ENCODE measurements at regions not wholly inside any gene's neighbourhood (a gene's known extent, or its start where the extent isn't known, plus 50 kb on each side); places are given as distances from the start of the nearest gene placed in this dataset.

DNA sequence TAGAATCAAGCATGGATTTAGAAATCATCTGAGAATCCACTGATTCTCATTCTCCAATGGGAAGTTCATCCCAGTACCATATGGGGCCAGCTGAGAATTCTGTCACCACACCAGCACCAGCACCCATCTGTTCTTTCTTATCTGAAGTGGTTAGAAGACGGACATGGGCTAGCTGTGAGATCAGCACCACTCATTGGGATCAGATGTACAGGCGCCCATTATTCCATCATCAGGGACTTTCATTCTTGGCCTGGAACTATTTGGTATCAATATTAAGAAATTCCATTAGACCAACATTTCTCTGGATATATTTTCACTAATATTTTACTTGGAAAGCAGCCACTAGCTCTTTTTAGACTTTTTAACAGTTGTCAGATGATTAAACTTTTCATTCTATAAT is 185.9 kb upstream of the LINC00305 start:
- Histone ChIP-seq H2AFZ (ENCODE audit: low read length) (no peak overlapping the region), H3K4me2 (ENCODE audit: extremely low read depth, insufficient read depth, low read length) (no peak overlapping the region), H4K20me1 (ENCODE audit: control insufficient read depth, extremely low read depth, insufficient read depth, low read length) (no peaks in the 10 kb centered on the region), H3K4me1 (ENCODE audit: control insufficient read depth, extremely low read depth, insufficient read depth, low read length) (no peaks in the 10 kb centered on the region), H3K27ac (ENCODE audit: insufficient read depth, low read length) (no peak overlapping the region), H3K79me2 (ENCODE audit: control insufficient read depth, insufficient read depth, low read length) (no peaks in the 10 kb centered on the region), H3K9me3 (ENCODE audit: control insufficient read depth, insufficient read depth, low read depth, low read length) (no peaks in the 10 kb centered on the region), H3K4me3 (replicated peaks in 1 of 4; ENCODE audit: control extremely low read depth in 1 of 4, insufficient read depth in 1 of 4, low read depth in 3 of 4, low read length in 4 of 4) (no peak overlapping the region), H3K36me3 (ENCODE audit: control insufficient read depth, insufficient read depth, low read length) (no peaks in the 10 kb centered on the region), H3K9ac (ENCODE audit: insufficient read depth, low read length) (no peak overlapping the region), H3K27me3 (ENCODE audit: control insufficient read depth, insufficient read depth, low read length) (no peaks in the 10 kb centered on the region)
- no peak for DNase-seq (ENCODE audit: low read depth in 2 of 2)
- TF ChIP-seq EZH2 (IDR thresholded peaks at IDR 0.05; ENCODE audit: low read length, missing control alignments): no peak
- TF ChIP-seq, protein P1, sequence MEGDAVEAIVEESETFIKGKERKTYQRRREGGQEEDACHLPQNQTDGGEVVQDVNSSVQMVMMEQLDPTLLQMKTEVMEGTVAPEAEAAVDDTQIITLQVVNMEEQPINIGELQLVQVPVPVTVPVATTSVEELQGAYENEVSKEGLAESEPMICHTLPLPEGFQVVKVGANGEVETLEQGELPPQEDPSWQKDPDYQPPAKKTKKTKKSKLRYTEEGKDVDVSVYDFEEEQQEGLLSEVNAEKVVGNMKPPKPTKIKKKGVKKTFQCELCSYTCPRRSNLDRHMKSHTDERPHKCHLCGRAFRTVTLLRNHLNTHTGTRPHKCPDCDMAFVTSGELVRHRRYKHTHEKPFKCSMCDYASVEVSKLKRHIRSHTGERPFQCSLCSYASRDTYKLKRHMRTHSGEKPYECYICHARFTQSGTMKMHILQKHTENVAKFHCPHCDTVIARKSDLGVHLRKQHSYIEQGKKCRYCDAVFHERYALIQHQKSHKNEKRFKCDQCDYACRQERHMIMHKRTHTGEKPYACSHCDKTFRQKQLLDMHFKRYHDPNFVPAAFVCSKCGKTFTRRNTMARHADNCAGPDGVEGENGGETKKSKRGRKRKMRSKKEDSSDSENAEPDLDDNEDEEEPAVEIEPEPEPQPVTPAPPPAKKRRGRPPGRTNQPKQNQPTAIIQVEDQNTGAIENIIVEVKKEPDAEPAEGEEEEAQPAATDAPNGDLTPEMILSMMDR (conservative IDR thresholded peaks at IDR 0.05 in 1 of 2, IDR thresholded peaks at IDR 0.05 in 1 of 2; ENCODE audit: low read depth in 1 of 2, low read length in 2 of 2): no peak

DNA sequence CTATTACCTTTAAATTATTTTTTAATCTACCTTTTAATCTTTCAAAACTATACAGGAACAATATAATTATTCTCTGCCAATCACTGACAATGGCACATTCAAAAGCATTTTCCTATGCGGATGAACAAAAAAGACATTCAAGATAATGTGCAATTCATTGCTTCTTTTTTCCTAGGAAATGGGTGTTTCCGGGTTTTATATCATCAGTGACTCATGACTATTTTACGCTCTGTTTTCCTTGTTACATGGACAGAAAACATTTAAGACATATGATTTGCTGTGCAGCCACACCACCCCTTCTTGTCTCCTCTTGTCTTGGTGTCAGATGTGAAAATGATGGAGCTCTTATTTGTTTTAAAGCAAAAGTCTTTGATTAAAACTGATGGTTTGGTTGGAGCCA is 184.7 kb upstream of the LINC00305 start:
- H3K4me1 ChIP-seq (ENCODE audit: control insufficient read depth, extremely low read depth, insufficient read depth, low read length): no peaks in the 10 kb centered on the region
- no peak overlapping the region for H3K4me3 ChIP-seq (replicated peaks in 1 of 4; ENCODE audit: control extremely low read depth in 1 of 4, insufficient read depth in 1 of 4, low read depth in 3 of 4, low read length in 4 of 4)
- no peak overlapping the region for H2AFZ ChIP-seq (ENCODE audit: low read length)
- no peak overlapping the region for H3K4me2 ChIP-seq (ENCODE audit: extremely low read depth, insufficient read depth, low read length)
- no peaks in the 10 kb centered on the region for H3K9me3 ChIP-seq (ENCODE audit: control insufficient read depth, insufficient read depth, low read depth, low read length)
- H3K9ac ChIP-seq (ENCODE audit: insufficient read depth, low read length): no peak overlapping the region
- H3K27ac ChIP-seq (ENCODE audit: insufficient read depth, low read length): no peak overlapping the region
- H3K79me2 ChIP-seq (ENCODE audit: control insufficient read depth, insufficient read depth, low read length): no peaks in the 10 kb centered on the region
- H3K36me3 ChIP-seq (ENCODE audit: control insufficient read depth, insufficient read depth, low read length): no peaks in the 10 kb centered on the region
- DNase-seq (ENCODE audit: low read depth in 2 of 2): no peak
- no peaks in the 10 kb centered on the region for H3K27me3 ChIP-seq (ENCODE audit: control insufficient read depth, insufficient read depth, low read length)
- no peak for TF ChIP-seq EZH2 (IDR thresholded peaks at IDR 0.05; ENCODE audit: low read length, missing control alignments)
- TF ChIP-seq, protein P1 (conservative IDR thresholded peaks at IDR 0.05 in 1 of 2, IDR thresholded peaks at IDR 0.05 in 1 of 2; ENCODE audit: low read depth in 1 of 2, low read length in 2 of 2): no peak
- H4K20me1 ChIP-seq (ENCODE audit: control insufficient read depth, extremely low read depth, insufficient read depth, low read length): no peaks in the 10 kb centered on the region

DNA sequence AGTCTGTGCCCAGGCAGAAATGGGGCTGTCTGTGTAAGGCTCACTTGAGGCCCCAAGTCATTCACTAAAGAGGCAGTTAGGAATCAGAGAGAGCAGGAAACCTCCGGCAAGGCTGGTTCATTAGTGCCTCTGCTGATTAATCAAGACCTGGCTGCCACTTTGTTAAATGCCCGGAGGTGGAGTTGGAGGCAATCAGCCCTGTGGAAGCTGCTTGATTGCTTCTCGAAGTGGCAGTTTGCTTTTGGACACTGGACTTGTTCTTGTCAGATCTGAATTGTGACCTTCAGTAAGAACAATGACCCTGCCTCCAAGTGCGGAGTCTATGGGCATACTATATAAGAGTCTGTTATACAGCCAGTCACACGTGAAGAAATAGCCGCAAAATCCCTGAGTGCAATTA is 183.9 kb upstream of the LINC00305 start:
- no peak overlapping the region for H3K9ac ChIP-seq (ENCODE audit: insufficient read depth, low read length)
- H3K27ac ChIP-seq (ENCODE audit: insufficient read depth, low read length): no peak overlapping the region
- H3K9me3 ChIP-seq (ENCODE audit: control insufficient read depth, insufficient read depth, low read depth, low read length): no peaks in the 10 kb centered on the region
- no peaks in the 10 kb centered on the region for H3K79me2 ChIP-seq (ENCODE audit: control insufficient read depth, insufficient read depth, low read length)
- H4K20me1 ChIP-seq (ENCODE audit: control insufficient read depth, extremely low read depth, insufficient read depth, low read length): no peaks in the 10 kb centered on the region
- TF ChIP-seq EZH2 (IDR thresholded peaks at IDR 0.05; ENCODE audit: low read length, missing control alignments): no peak
- TF ChIP-seq, protein P1 (conservative IDR thresholded peaks at IDR 0.05 in 1 of 2, IDR thresholded peaks at IDR 0.05 in 1 of 2; ENCODE audit: low read depth in 1 of 2, low read length in 2 of 2): no peak
- no peak overlapping the region for H3K4me3 ChIP-seq (replicated peaks in 1 of 4; ENCODE audit: control extremely low read depth in 1 of 4, insufficient read depth in 1 of 4, low read depth in 3 of 4, low read length in 4 of 4)
- no peaks in the 10 kb centered on the region for H3K4me1 ChIP-seq (ENCODE audit: control insufficient read depth, extremely low read depth, insufficient read depth, low read length)
- H3K36me3 ChIP-seq (ENCODE audit: control insufficient read depth, insufficient read depth, low read length): no peaks in the 10 kb centered on the region
- H3K4me2 ChIP-seq (ENCODE audit: extremely low read depth, insufficient read depth, low read length): no peak overlapping the region
- H3K27me3 ChIP-seq (ENCODE audit: control insufficient read depth, insufficient read depth, low read length): no peaks in the 10 kb centered on the region
- H2AFZ ChIP-seq (ENCODE audit: low read length): no peak overlapping the region
- DNase-seq (ENCODE audit: low read depth in 2 of 2): no peak

All from fibroblast of lung (primary cell).